ENCODE measurements at regions not wholly inside any gene's neighbourhood (a gene's known extent, or its start where the extent isn't known, plus 50 kb on each side); places are given as distances from the start of the nearest gene placed in this dataset.
"Not testable (repeated sequence)": the region's sequence is repeated elsewhere in the genome, so short reads cannot be mapped to it uniquely, and the experiment has no call there.

DNA sequence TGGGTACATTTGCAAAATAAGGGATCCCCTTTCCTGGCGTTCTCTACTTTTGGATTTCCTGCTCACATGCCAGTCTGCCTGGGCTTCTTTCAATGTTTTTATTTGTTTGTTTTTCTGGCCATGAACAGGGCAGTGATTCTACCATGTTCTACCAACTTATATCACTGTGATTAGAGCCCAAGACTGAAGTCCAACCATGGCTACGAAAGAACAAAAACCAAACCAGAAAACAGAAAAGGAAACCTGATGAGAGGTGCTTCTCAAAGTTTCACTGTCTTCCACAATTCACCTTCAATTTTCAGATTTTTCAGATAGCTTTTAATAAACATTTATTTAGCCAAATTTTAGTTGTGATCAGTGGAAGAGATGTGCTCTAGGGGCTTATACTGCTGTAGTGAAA lies 187.6 kb upstream of the TACR3 start:
- no peak overlapping the region for H3K27ac Mint-ChIP-seq
- no peak overlapping the region for H3K4me3 Mint-ChIP-seq
- H3K4me1 Mint-ChIP-seq (ENCODE audit: low read depth in 2 of 2) = no peaks in the 10 kb centered on the region
- no peaks in the 10 kb centered on the region for H3K36me3 Mint-ChIP-seq (ENCODE audit: insufficient read depth)
- H3K27me3 Mint-ChIP-seq = no peaks in the 10 kb centered on the region
- H3K9me3 Mint-ChIP-seq = no peaks in the 10 kb centered on the region
- DNase-seq = no peak
- no peak for ATAC-seq (replicated peaks)

DNA sequence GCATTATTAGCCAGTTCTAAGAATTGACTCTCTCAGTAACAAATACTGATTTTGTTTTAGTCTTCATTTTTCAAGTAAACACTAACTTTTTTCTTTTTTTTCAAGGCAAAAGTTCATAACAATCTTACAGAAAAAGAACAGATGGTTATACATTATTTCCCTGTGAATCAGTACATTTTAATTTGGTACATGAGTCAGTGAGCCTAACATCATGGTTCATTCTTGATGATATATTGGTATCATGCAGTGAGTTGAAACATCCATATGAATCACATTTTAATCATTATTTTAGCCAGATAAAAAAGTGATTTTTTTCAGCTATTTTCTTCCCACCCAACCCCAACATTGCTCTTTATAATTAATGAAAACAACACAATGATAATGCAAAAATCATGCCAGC lies 184.3 kb upstream of the TACR3 start:
- Mint-ChIP-seq H3K27ac (no peak overlapping the region), H3K27me3 (no peaks in the 10 kb centered on the region), H3K36me3 (ENCODE audit: insufficient read depth) (no peaks in the 10 kb centered on the region), H3K4me3 (no peak overlapping the region), H3K9me3 (no peaks in the 10 kb centered on the region), H3K4me1 (ENCODE audit: low read depth in 2 of 2) (no peaks in the 10 kb centered on the region)
- DNase-seq = no peak
- ATAC-seq (replicated peaks) = no peak

DNA sequence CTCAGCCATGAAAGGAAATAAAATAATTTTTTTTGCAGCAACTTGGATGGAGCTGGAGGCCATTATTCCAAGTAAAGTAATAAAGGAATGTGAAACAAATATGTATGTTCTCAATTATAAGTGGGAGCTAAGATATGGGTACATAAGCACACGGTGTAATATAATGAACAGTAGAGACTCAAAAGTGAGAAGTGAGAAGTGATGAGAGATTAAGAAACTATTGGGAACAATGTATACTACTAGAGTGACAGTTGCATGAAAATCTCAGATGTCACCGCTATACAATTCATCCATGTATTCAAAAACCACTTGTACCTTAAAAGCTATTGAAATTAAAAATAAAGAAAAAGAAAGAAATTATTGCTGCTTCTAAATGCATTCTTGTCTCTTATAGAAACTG lies 182.9 kb upstream of the TACR3 start:
- Mint-ChIP-seq H3K4me1 (ENCODE audit: low read depth in 2 of 2) (no peaks in the 10 kb centered on the region), H3K36me3 (ENCODE audit: insufficient read depth) (no peaks in the 10 kb centered on the region), H3K27ac (no peak overlapping the region), H3K4me3 (no peak overlapping the region), H3K27me3 (no peaks in the 10 kb centered on the region), H3K9me3 (no peaks in the 10 kb centered on the region)
- ATAC-seq (replicated peaks) (no peak), DNase-seq (no peak)

DNA sequence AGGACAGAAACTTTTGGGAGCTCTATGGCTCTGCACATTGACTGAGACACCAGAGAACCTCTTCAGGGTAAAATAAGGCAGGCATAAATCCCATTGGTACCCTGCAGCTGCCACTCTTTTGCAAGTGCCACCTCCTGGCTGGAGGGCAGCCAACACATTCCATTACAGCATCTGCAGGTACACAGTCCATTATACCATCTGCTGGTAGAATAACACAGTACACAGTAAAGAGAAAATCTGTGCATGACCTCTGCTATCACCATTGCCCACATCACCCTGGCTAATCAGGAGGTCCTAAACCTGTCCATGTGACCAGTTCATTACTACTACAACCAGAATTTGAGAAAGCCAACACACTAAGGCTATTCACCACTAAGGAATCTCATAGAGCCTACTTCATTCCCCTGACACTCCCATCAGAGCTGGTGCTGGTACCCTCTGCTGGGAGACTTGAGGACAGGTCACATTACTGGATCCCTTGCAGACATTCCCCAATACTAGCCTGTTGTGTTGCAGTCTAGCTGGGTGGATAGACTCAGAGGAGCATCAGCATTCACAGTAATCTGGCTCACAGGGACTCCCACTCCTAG lies 176.2 kb upstream of the TACR3 start:
- H3K4me3 Mint-ChIP-seq = no peak overlapping the region
- no peaks in the 10 kb centered on the region for H3K4me1 Mint-ChIP-seq (ENCODE audit: low read depth in 2 of 2)
- DNase-seq = no peak
- H3K27me3 Mint-ChIP-seq = no peaks in the 10 kb centered on the region
- peaks cover 0 to 4% of the 10 kb centered on the region in 2 donors for H3K9me3 Mint-ChIP-seq
- no peak for ATAC-seq (replicated peaks)
- no peak overlapping the region for H3K27ac Mint-ChIP-seq
- H3K36me3 Mint-ChIP-seq (ENCODE audit: insufficient read depth) = no peaks in the 10 kb centered on the region

DNA sequence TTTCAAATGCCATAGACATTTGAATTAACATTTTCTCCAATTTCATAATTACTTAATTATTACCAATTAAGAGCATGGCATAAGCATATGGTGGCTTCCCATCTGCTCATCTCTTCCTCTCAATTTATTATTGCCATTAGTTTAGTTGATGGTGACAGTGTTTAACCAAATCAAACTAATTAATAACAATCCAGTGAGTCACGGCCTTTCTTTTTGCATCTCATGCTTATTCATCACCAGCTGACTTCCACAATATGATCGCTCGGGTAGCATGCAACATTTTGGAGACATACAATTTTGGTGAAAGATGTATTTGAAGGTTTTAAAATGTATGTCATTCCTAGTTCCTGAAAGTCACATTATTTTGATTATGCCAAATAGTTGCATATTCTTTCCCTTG lies 172.8 kb upstream of the TACR3 start:
- no peak overlapping the region for H3K4me3 Mint-ChIP-seq
- peaks cover 0 to 6% of the 10 kb centered on the region in 2 donors for H3K9me3 Mint-ChIP-seq
- DNase-seq (no peak), ATAC-seq (replicated peaks) (no peak)
- H3K27me3 Mint-ChIP-seq = no peaks in the 10 kb centered on the region
- no peaks in the 10 kb centered on the region for H3K4me1 Mint-ChIP-seq (ENCODE audit: low read depth in 2 of 2)
- no peak overlapping the region for H3K27ac Mint-ChIP-seq
- no peaks in the 10 kb centered on the region for H3K36me3 Mint-ChIP-seq (ENCODE audit: insufficient read depth)

DNA sequence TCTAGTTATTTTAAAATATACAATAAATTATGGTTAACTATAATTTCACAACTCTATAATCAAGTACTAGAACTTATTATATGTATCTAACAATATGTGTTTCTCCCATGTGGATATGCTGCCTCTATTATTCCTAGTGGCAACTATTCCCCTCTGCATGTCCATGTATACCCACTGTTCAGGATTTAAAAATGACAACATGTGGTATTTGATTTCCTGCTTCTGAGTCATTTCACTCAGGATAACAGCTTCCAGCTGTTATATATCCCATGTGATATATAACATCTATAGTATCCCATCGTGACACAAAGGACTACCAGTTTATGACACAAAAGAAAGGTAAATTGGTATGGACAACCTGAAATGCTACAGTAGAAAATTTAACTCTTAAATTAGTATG lies 167.4 kb upstream of the TACR3 start:
- no peak for DNase-seq
- Mint-ChIP-seq H3K4me3 (no peak overlapping the region), H3K27ac (no peak overlapping the region), H3K27me3 (no peaks in the 10 kb centered on the region), H3K4me1 (ENCODE audit: low read depth in 2 of 2) (no peaks in the 10 kb centered on the region), H3K36me3 (ENCODE audit: insufficient read depth) (no peaks in the 10 kb centered on the region), H3K9me3 (peaks cover 0 to 2% of the 10 kb centered on the region in 2 donors)
- no peak for ATAC-seq (replicated peaks)

DNA sequence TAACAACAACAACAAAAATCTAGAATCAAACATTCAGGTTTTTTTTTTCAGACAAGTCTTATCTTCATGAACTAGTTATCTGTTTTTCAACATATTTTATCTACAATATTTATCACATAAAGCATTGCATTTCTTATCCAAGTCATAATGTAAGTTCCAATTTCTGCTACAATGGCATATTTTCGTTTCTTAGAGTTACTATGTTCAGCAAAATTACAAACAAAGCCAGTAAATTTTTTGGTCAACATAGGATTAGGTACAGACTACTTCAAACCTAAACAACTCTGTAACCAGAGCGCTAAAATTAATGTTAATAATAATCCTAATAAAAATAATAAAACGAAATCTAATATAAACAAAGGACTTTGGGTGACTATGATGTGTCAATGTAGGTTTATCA lies 165.4 kb upstream of the TACR3 start:
- H3K9me3 Mint-ChIP-seq = peaks cover 0 to 2% of the 10 kb centered on the region in 2 donors
- DNase-seq = no peak
- no peak overlapping the region for H3K4me3 Mint-ChIP-seq
- no peak for ATAC-seq (replicated peaks)
- H3K27me3 Mint-ChIP-seq = no peaks in the 10 kb centered on the region
- H3K27ac Mint-ChIP-seq = no peak overlapping the region
- no peaks in the 10 kb centered on the region for H3K4me1 Mint-ChIP-seq (ENCODE audit: low read depth in 2 of 2)
- H3K36me3 Mint-ChIP-seq (ENCODE audit: insufficient read depth) = no peaks in the 10 kb centered on the region

DNA sequence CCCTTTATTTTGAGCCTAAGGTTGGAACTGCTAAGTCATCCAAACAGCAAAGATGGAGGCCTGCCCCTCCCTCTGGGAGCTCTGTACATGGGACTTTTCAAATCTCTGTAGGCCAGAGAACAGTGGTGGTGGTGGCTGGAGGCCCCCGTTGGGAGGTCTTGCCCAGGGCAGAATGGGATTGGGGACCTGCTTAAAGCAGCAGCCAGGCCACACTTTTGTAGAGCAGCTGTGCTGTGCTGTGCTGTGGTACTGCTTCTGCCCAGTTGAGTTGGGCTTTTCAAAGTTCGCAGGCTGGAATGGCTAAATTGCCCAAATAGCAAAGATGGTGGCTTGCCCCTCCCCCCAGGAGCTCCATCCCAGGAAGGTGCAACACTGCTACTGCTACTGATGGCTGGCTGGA lies 147.5 kb upstream of the TACR3 start:
- Mint-ChIP-seq H3K27ac (no peak overlapping the region), H3K9me3 (peaks cover 5 to 8% of the 10 kb centered on the region in 2 donors), H3K36me3 (ENCODE audit: insufficient read depth) (no peaks in the 10 kb centered on the region), H3K4me1 (ENCODE audit: low read depth in 2 of 2) (no peaks in the 10 kb centered on the region), H3K27me3 (no peaks in the 10 kb centered on the region), H3K4me3 (no peak overlapping the region)
- no peak for ATAC-seq (replicated peaks)
- no peak for DNase-seq

DNA sequence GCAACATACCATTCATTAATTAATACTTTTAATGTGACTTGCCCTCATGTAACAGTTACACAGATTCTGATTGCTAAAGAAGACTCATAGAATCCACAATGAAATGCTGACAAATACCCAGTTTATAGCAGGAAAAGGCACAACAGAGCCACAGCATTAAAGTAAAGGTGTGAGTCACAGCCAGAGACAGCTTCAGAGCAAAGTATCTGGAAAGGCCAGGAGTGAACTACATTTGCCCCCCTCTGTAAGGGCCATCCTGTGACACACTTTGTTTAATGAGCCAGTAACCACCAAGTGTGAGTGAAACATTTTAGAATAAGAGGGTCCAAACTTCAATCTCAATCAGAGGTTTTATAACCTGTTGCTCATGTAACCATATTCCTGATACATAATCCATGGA lies 133.8 kb upstream of the TACR3 start:
- H3K9me3 Mint-ChIP-seq = peaks cover 11 to 16% of the 10 kb centered on the region in 2 donors
- no peak for DNase-seq
- H3K27ac Mint-ChIP-seq = no peak overlapping the region
- H3K27me3 Mint-ChIP-seq = no peaks in the 10 kb centered on the region
- no peak for ATAC-seq (replicated peaks)
- no peak overlapping the region for H3K4me3 Mint-ChIP-seq
- no peaks in the 10 kb centered on the region for H3K4me1 Mint-ChIP-seq (ENCODE audit: low read depth in 2 of 2)
- H3K36me3 Mint-ChIP-seq (ENCODE audit: insufficient read depth) = no peaks in the 10 kb centered on the region

DNA sequence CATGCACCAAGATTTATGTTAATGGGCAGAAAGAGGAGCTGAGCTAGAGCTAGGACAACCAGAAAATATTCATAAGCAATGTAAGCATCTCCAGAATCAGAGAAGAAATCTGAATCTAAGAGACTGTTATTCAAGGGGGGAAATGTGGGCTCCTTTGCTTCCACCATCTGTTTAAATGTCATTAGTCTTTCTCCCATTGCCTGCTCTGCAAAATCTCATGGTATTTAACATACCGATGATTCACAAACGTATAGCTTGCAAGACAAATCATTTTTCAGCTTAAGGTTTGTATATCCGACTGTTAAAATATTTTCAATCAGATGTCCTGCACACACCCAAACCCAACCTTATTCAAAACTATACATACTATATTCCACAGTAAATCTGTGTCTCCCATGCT lies 133.4 kb upstream of the TACR3 start:
- no peak overlapping the region for H3K27ac Mint-ChIP-seq
- no peaks in the 10 kb centered on the region for H3K27me3 Mint-ChIP-seq
- no peaks in the 10 kb centered on the region for H3K36me3 Mint-ChIP-seq (ENCODE audit: insufficient read depth)
- peaks cover 12 to 16% of the 10 kb centered on the region in 2 donors for H3K9me3 Mint-ChIP-seq
- no peak for DNase-seq
- ATAC-seq (replicated peaks) = no peak
- H3K4me1 Mint-ChIP-seq (ENCODE audit: low read depth in 2 of 2) = no peaks in the 10 kb centered on the region
- H3K4me3 Mint-ChIP-seq = no peak overlapping the region

DNA sequence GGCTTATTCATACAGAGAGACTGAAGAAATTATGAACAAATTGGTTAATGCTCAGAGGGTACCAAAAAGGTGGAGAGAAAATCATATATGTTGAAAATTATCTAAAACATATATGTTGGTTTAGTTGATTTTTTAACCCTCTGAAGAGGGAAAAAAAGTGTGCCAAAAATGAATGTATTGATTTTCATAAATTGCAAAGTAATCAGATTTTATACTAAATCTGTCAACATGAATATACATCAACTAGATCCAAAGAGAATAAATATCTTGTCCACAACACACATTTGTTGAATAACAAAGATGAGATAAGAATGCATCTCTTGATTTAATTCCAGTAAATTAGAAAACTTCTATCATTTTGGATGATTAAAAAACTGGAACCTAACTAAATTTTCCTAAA lies 125.3 kb upstream of the TACR3 start:
- no peak overlapping the region for H3K27ac Mint-ChIP-seq
- no peaks in the 10 kb centered on the region for H3K36me3 Mint-ChIP-seq (ENCODE audit: insufficient read depth)
- H3K4me1 Mint-ChIP-seq (ENCODE audit: low read depth in 2 of 2) = no peaks in the 10 kb centered on the region
- no peak for DNase-seq
- peaks cover 16 to 19% of the 10 kb centered on the region in 2 donors for H3K9me3 Mint-ChIP-seq
- no peaks in the 10 kb centered on the region for H3K27me3 Mint-ChIP-seq
- ATAC-seq (replicated peaks) = no peak
- no peak overlapping the region for H3K4me3 Mint-ChIP-seq

DNA sequence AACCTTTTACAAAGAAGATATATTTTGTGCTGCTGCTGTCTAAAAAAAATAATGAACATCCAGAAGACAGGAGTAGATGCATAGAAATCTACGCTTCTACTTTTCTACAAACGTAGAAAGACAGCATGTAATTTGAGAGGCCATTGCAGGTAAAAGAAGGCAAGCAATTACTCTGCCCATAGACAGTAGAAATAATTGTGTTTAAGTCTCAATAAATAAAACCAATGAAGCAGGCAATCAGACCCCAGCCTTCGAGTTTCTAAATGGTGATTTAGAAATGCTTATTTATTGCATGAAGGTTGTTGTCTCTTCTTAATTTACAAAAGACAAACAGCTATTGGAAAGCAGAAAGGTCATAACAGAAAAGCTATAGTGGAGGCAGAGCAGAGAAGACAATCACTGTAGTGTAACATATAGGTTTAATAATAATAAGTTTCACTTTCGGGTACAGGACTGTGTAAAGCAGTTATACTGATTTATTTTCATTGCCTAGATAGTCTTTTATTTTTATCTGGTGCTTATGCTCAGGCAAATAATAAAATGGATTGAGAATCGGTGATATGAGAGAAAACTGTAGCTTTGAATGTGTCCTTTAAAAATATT lies 123.0 kb upstream of the TACR3 start:
- Mint-ChIP-seq H3K36me3 (ENCODE audit: insufficient read depth) (no peaks in the 10 kb centered on the region), H3K9me3 (peaks cover 6 to 9% of the 10 kb centered on the region in 2 donors), H3K27me3 (no peaks in the 10 kb centered on the region), H3K4me3 (no peak overlapping the region), H3K27ac (no peak overlapping the region), H3K4me1 (ENCODE audit: low read depth in 2 of 2) (no peaks in the 10 kb centered on the region)
- DNase-seq (no peak), ATAC-seq (replicated peaks) (no peak)

DNA sequence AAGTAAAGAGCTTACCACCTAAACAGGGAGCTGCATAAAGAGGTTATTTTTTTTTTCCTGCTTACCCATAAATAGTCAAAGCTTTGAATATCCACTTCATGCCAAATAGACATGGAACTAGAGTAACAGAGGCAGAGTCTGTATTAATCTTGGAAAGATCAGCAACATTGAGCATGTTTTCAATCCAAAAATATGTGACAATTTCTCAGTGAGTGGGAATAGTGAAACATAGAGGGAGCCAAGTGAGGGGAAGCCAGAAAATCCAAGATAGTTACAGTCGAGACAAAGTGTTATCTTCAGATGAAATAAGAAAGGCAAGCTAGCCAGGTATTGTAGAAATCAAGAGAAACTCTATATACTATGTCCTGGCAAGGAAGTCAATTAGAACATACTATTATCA lies 122.3 kb upstream of the TACR3 start:
- H3K4me3 Mint-ChIP-seq = no peak overlapping the region
- ATAC-seq (replicated peaks) = no peak

DNA sequence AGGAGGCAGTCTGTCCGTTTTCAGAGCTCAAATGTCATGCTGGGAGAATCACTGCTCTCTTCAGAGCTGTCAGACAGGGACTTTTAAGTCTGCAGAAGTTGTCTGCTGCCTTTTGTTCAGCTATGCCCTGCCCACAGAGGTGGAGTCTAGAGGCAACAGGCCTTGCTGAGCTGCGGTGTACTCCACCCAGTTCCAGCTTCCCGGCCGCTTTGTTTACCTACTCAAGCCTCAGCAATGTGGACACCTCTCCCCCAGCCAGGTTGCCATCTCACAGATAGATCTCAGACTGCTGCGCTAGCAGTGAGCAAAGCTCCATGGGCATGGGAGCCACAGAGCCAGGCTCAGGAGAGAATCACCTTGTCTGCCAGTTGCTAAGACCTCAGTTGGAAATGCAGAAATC lies 90.5 kb upstream of the TACR3 start:
- not testable (repeated sequence) for H3K9me3 Mint-ChIP-seq; H3K36me3 Mint-ChIP-seq (ENCODE audit: insufficient read depth); H3K27ac Mint-ChIP-seq; H3K27me3 Mint-ChIP-seq; DNase-seq; ATAC-seq (replicated peaks); H3K4me3 Mint-ChIP-seq; H3K4me1 Mint-ChIP-seq (ENCODE audit: low read depth in 2 of 2)

More for the DNA sequence above, 122.3 kb upstream of the TACR3 start:
- no peaks in the 10 kb centered on the region for H3K4me1 Mint-ChIP-seq (ENCODE audit: low read depth in 2 of 2)
- peaks cover 6 to 9% of the 10 kb centered on the region in 2 donors for H3K9me3 Mint-ChIP-seq
- H3K27ac Mint-ChIP-seq = no peak overlapping the region
- H3K27me3 Mint-ChIP-seq = no peaks in the 10 kb centered on the region
- no peak for DNase-seq
- no peaks in the 10 kb centered on the region for H3K36me3 Mint-ChIP-seq (ENCODE audit: insufficient read depth)
